ENCODE measurements at regions not wholly inside any gene's neighbourhood (a gene's known extent, or its start where the extent isn't known, plus 50 kb on each side); places are given as distances from the start of the nearest gene placed in this dataset.

DNA sequence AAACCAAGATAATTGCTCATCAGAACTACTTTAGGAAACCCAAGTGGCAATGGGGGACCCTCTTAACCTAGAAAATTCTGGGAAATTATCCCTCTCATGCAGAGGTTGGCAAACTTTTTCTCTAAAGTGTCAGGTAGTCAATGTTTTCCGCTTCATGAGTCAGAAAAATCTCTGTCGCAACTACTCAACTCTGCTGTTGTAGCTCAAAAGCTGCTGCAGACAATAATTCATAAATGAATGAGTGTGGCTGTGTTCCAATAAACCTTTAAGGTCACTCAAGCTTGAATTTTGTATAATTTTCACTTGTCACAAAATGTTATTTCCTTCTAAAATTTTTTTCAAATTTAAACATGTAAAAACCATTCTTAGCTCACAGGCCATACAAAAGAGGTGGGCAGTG, 193.4 kb upstream of the MID1 start:
- DNase-seq (ENCODE audit: low spot score) = no peak

DNA sequence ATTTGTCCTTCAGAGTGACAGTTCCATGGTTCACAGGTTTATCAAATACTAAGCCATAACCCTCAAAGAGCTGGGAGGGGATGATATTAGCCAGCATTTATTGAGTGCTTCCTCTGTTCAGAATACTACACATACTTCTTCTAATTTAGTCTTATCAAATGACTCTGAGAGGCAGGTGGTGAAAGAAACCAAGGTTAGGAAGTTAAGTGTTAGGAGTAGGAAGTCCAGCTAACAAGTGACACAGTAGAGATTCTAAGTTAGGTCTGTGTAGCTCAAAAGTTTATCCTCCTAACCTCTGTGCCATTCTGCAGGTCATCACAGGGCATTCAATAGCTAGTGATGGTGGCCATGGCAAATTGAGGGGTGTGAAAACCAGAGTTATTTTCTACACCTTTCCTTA, 198.3 kb upstream of the MID1 start:
- no peak for DNase-seq (ENCODE audit: low spot score)

GRCh38 chrX:10819973-10820372, 199.6 kb upstream of the MID1 start:
- DNase-seq (ENCODE audit: low spot score) = no peak

- peak; percentile 8 for DNase-seq (ENCODE audit: low spot score)
These were observed 200.9 kb upstream of the MID1 start for GRCh38 chrX:10821293-10821692.

DNA sequence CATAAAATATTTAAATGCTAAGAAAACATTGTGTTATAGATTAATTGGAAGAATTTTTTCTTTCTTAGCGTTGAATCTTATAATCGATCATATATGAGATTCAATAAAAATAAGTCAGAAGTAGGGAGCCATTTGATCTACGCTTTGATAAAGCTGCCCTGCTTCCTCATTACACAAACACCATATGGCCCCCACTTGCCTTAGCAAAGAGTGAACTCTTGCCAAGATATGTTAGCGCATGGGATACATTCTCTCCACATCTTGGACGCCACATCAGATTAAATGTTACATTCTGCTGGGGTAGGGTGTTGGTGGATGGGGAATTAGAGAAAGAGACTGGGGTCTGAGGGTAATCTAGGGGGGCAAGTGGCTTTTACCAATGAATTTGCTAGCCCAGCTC, 207.7 kb upstream of the MID1 start:
- no peak for DNase-seq (ENCODE audit: low spot score)

- no peak for DNase-seq (ENCODE audit: low spot score)
These were observed 208.3 kb upstream of the MID1 start for GRCh38 chrX:10828640-10829039.

GRCh38 chrX:10831716-10832502, 211.5 kb upstream of the MID1 start:
- DNase-seq (ENCODE audit: low spot score) = no peak

DNA sequence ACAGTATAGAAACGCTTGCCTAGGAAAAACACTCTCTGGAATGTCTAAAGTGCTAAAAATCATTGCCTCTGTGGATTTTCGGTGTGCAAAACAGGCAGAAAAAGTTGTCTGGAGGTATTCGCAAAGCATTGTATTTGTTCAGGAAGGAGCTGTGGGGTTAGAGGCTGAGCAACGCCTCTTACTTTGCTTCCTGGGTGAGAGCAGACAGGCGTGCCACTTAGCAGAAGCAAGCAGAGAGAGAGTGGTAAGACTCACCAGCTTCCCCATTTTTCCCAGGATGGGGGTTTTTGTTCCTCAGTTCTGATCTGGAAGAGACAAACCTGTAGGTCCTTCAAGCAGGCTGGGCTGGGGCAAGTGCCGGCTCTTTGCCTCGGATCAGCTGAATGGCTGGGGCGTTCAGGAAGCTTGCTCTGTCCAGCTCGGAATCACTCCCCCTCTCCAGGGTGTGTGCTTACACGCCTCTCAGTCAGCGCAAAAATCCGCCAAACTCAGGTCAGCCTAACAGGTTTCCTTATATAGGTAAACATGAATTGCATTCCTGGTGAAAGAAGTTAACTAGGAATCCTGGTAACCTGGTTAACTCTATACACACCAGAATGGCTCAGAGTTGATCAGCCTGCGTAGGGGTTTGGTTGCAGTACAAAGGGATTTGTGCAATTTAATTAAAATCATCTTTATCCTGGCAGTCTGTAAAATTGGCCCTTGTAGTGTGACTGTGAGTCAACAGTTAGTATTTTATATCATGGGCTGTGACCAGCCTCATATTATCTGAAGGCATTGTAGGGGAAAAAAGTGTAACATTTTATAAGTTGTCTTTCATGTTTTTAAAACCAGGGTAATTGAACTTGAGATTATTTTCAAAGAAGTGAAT, 213.1 kb upstream of the MID1 start:
- DNase-seq (ENCODE audit: low spot score) = no peak

GRCh38 chrX:10841579-10841978, 221.2 kb upstream of the MID1 start:
- DNase-seq (ENCODE audit: low spot score) = no peak

DNA sequence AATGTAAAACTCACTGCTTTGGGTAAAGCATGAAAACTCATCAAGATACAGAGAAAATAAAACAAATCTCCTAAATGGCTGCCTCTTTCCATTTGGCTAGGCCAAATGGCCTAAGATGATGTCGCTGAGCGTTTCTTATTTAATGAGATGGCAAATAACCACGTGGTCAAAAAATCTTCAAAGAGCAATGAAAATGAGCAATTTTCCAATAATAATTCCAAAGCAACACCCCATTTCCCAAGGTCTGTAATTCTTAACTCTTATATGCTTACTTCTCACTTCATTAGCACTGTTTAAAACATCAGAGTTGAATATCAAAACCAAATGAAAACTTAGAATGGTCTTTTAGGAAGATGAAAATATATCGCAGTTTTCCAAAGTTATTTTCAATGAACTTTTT, 222.3 kb upstream of the MID1 start:
- no peak for DNase-seq (ENCODE audit: low spot score)

- DNase-seq (ENCODE audit: low spot score) = no peak
These were observed 226.9 kb upstream of the MID1 start for GRCh38 chrX:10847333-10847732.

- no peak for DNase-seq (ENCODE audit: low spot score)
These were observed 231.4 kb upstream of the MID1 start for GRCh38 chrX:10851809-10852208.

- DNase-seq (ENCODE audit: low spot score) = no peak
These were observed 234.2 kb upstream of the MID1 start for GRCh38 chrX:10854594-10854993.

- no peak for DNase-seq (ENCODE audit: low spot score)
These were observed 235.5 kb upstream of the MID1 start for GRCh38 chrX:10855845-10856244.

GRCh38 chrX:10856797-10857196, 236.4 kb upstream of the MID1 start:
- DNase-seq (ENCODE audit: low spot score) = no peak

DNA sequence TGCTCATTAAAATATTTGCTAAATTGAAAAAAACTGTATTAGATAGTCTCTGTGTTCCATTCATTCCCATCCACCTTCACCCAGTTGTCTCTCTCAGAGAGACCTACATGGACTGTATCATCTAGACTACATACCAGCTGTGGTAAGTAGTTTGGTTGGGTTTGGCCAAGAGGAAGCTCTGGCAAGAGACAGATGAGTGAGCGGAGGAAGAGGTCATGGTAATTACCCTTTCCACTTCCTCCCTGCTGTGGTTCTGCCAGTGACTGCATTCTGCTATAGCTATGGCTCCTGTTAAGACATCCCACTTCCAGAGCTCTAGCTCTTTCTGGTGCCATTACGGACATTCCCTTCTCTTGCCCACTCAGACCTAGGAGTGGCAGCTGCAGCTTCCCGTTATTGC, 239.0 kb upstream of the MID1 start:
- DNase-seq (ENCODE audit: low spot score) = no peak

- DNase-seq (ENCODE audit: low spot score) = no peak
These were observed 235.1 kb upstream of the HCCS start for GRCh38 chrX:10875995-10876394.

DNA sequence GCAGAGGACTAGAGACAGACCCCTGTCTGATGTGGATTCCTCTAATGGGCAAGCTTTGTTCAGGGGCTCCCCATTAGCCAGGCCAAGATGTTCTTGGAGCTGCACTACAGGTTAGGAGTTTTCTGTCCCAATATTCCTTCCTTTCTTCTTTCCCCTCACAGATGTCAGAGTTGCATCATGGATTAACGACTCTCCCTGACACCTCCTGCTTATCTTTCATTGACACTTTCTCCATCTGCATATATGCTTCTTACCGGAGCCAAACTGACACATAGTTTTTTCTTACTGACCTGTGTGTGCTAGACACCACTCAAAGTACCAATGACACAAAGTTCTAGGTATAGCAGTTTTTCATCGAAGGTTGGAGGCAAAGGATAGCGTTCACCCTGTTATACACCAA, 228.6 kb upstream of the HCCS start:
- DNase-seq (ENCODE audit: low spot score) = no peak

- DNase-seq (ENCODE audit: low spot score) = no peak
These were observed 226.9 kb upstream of the HCCS start for GRCh38 chrX:10884246-10884645.

DNA sequence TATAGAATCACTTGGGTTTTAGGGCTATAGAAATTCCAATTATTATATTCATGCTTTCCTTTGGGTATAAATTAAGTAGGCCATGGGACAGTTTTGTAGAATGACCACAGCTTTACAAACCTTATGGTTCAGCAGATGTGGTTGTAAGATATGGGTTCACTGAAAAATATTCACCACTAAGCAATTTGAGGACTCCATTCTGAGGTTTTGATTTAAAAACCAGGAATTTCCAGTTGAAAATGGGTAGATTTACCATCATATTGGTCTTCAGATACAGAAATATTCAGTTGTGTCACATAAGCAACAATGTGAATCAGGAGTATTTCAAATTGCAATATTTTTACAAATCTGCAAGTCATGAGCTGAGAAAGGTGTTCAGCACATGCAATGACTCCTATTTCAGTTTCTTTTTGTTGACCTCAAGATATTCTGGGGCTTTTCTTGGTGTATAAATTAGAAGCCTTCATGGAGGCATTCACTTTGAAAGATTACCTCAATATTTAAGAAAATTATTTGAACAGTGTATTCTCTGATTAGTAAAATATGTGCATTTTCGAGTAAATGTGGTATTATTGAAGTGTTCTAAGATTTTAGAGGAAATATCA, 218.4 kb upstream of the HCCS start:
- no peak for DNase-seq (ENCODE audit: low spot score)

- DNase-seq (ENCODE audit: low spot score) = no peak
These were observed 217.8 kb upstream of the HCCS start for GRCh38 chrX:10893366-10893765.

GRCh38 chrX:10893976-10894375, 217.2 kb upstream of the HCCS start:
- DNase-seq (ENCODE audit: low spot score) = no peak

DNA sequence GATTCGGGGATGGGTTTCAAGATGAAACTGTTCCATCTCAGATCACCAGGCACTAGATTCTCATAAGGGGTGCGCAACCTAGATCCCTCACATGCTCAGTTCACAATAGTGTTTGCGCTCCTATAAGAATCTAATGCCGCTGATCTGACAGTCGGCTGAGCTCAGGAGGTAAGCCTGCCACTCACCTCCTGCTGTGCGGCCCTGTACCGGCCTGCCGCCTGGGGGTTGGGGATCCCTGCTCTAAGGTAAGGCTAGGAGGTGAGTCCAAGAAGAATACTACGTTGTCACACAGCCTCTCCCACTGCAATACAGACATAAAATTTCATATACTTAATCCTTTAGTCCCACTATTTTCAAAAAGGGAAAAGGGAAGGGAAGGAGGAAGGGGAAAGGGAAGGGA, 213.4 kb upstream of the HCCS start:
- DNase-seq (ENCODE audit: low spot score) = no peak

Data from A172 (cell line).